HG02970 (cell line): ENCODE measurements at regions not wholly inside any gene's neighbourhood (a gene's known extent, or its start where the extent isn't known, plus 50 kb on each side); places are given as distances from the start of the nearest gene placed in this dataset.
"Not testable (repeated sequence)": the region's sequence is repeated elsewhere in the genome, so short reads cannot be mapped to it uniquely, and the experiment has no call there.

ENCODE experiments used
- ATAC-seq: cut with Tn5 transposase; IDR thresholded peaks from one replicate; pipeline ENCODE4 v1.9.1; 2021; ENCODE audit warnings: mild to moderate bottlenecking, moderate library complexity, moderate number of reproducible peaks; ENCODE audit not compliant: unreplicated experiment, low FRiP score

GRCh38 chr11:92046103-92046502, 178.5 kb upstream of the FAT3 start:
- ATAC-seq: no peak

- ATAC-seq: no peak
Measured at GRCh38 chr11:92045301-92045700, 179.3 kb upstream of the FAT3 start.

GRCh38 chr11:92035488-92035887, 189.1 kb upstream of the FAT3 start:
- no peak for ATAC-seq

GRCh38 chr11:92027136-92027535, 197.5 kb upstream of the FAT3 start:
- not testable (repeated sequence) for ATAC-seq

GRCh38 chr11:92026664-92027063, 198.0 kb upstream of the FAT3 start:
- ATAC-seq: no peak

GRCh38 chr11:92024788-92025187, 199.8 kb upstream of the FAT3 start:
- ATAC-seq: no peak

- no peak for ATAC-seq
Measured at GRCh38 chr11:92022499-92022898, 202.1 kb upstream of the FAT3 start.

GRCh38 chr11:92018332-92018731, 206.3 kb upstream of the FAT3 start:
- no peak for ATAC-seq

GRCh38 chr11:92008249-92008648, 216.4 kb upstream of the FAT3 start:
- ATAC-seq: no peak

GRCh38 chr11:92002568-92002967, 222.1 kb upstream of the FAT3 start:
- ATAC-seq: no peak

- ATAC-seq: no peak
Measured at GRCh38 chr11:91998481-91998880, 226.1 kb upstream of the FAT3 start.

GRCh38 chr11:91997226-91997625, 227.4 kb upstream of the FAT3 start:
- no peak for ATAC-seq

GRCh38 chr11:91996526-91996925, 228.1 kb upstream of the FAT3 start:
- ATAC-seq: no peak

GRCh38 chr11:91988443-91988842, 236.2 kb upstream of the FAT3 start:
- ATAC-seq: not testable (repeated sequence)

- no peak for ATAC-seq
Measured at GRCh38 chr11:91986218-91986617, 238.4 kb upstream of the FAT3 start.

GRCh38 chr11:91984033-91984584, 240.5 kb upstream of the FAT3 start:
- no peak for ATAC-seq

- no peak for ATAC-seq
Measured at GRCh38 chr11:91981995-91982394, 242.6 kb upstream of the FAT3 start.

GRCh38 chr11:91979775-91980174, 244.8 kb upstream of the FAT3 start:
- ATAC-seq: no peak

GRCh38 chr11:91978747-91979146, 245.9 kb upstream of the FAT3 start:
- ATAC-seq: no peak

- no peak for ATAC-seq
Measured at GRCh38 chr11:91972665-91973266, 251.9 kb upstream of the FAT3 start.

- no peak for ATAC-seq
Measured at GRCh38 chr11:91970624-91971023, 254.0 kb upstream of the FAT3 start.

- ATAC-seq: no peak
Measured at GRCh38 chr11:91969486-91969885, 255.1 kb upstream of the FAT3 start.

GRCh38 chr11:91967691-91968045, 256.9 kb upstream of the FAT3 start:
- no peak for ATAC-seq
